H1 (cell line): ENCODE measurements at regions not wholly inside any gene's neighbourhood (a gene's known extent, or its start where the extent isn't known, plus 50 kb on each side); places are given as distances from the start of the nearest gene placed in this dataset.

ENCODE experiments used
- HDAC6 ChIP-seq: IDR thresholded peaks from one replicate; pipeline ENCODE4 v1.7.1; 2012; ENCODE audit warnings: low read depth, mild to moderate bottlenecking, inconsistent platforms, low read length, moderate library complexity
- MAX ChIP-seq: IDR thresholded peaks from 2 replicates; pipeline ENCODE4 v1.6.1; 2012; ENCODE audit warnings: inconsistent platforms
- NANOG ChIP-seq: IDR thresholded peaks from 2 replicates; pipeline ENCODE4 v1.6.1; 2011; ENCODE audit warnings: low read length, low read depth, mild to moderate bottlenecking, inconsistent platforms; ENCODE audit not compliant: insufficient read depth, poor library complexity, severe bottlenecking
- POLR2AphosphoS5 ChIP-seq: IDR thresholded peaks from 2 replicates; pipeline ENCODE4 v1.6.1; 2011; ENCODE audit warnings: low read depth, low read length
- SUZ12 ChIP-seq: fragments of 200-600 bp; sonication (generic); IDR thresholded peaks from 2 replicates; pipeline ENCODE4 v1.6.1; 2012; ENCODE audit warnings: mild to moderate bottlenecking, inconsistent platforms, low read length, moderate library complexity, mixed read lengths
- TEAD4 ChIP-seq: IDR thresholded peaks from 2 replicates; pipeline ENCODE4 v1.6.1; 2012; ENCODE audit warnings: low read depth, low read length, inconsistent platforms, mixed read lengths

- TF ChIP-seq NANOG (no peak), MAX (no peak), HDAC6 (no peak), POLR2AphosphoS5 (no peak), TEAD4 (no peak), SUZ12 (no peak)
These were observed 422.9 kb downstream of the TMEM161B start (continued) for GRCh38 chr5:87845734-87846133.
